Bronchial epithelial cell (primary cell): ENCODE measurements at regions not wholly inside any gene's neighbourhood (a gene's known extent, or its start where the extent isn't known, plus 50 kb on each side); places are given as distances from the start of the nearest gene placed in this dataset.

Experiments
- DNase-seq: peaks from one replicate; pipeline ENCODE4 v3.0.0-alpha.2; 2010; ENCODE audit warnings: low read depth
- FAIRE-seq: peaks from 2 replicates; lab custom pipeline; 2011; peaks lifted over from hg19 to GRCh38; lab: Jason Lieb, UNC
- H3K27me3 ChIP-seq: 2 replicates; pipeline ENCODE4 v1.5.1; 2011; ENCODE audit warnings: low read length; ENCODE audit not compliant: control insufficient read depth, insufficient read depth
- H3K36me3 ChIP-seq: 2 replicates; pipeline ENCODE4 v1.5.1; 2011; ENCODE audit warnings: low read length; ENCODE audit not compliant: control insufficient read depth, insufficient read depth
- H3K4me3 ChIP-seq: 2 replicates; pipeline ENCODE4 v1.5.1; 2011; ENCODE audit warnings: mild to moderate bottlenecking, low read depth, low read length, control low read depth
- TF ChIP-seq, protein P1 (sequence below): IDR thresholded peaks from 2 replicates; pipeline ENCODE4 v1.5.1; 2011; ENCODE audit warnings: mild to moderate bottlenecking, moderate library complexity, low read length, control low read depth, inconsistent platforms; ENCODE audit not compliant: insufficient read depth, severe bottlenecking

DNA sequence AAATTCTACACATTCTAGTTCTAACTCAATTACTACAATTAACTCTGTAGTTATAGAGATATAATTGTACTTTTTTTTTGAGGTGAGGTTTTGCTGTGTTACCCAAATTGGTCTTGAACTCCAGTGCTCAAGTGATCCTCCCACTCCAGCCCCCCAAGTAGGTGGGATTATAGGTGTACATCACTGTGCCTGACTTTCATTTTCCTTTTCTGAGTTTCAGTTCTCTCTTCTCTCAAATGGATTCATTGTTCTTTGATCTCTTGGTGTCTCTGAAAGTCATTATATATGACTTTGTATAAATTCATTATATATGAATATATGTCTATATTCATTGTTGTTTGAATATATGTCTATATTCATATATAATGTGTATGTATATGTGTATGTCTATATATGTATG lies 74.0 kb upstream of the GALNT2 start:
- no peak for DNase-seq
- no peaks in the 10 kb centered on the region for H3K36me3 ChIP-seq
- no peak overlapping the region for H3K4me3 ChIP-seq
- no peak for FAIRE-seq
- TF ChIP-seq, protein P1, sequence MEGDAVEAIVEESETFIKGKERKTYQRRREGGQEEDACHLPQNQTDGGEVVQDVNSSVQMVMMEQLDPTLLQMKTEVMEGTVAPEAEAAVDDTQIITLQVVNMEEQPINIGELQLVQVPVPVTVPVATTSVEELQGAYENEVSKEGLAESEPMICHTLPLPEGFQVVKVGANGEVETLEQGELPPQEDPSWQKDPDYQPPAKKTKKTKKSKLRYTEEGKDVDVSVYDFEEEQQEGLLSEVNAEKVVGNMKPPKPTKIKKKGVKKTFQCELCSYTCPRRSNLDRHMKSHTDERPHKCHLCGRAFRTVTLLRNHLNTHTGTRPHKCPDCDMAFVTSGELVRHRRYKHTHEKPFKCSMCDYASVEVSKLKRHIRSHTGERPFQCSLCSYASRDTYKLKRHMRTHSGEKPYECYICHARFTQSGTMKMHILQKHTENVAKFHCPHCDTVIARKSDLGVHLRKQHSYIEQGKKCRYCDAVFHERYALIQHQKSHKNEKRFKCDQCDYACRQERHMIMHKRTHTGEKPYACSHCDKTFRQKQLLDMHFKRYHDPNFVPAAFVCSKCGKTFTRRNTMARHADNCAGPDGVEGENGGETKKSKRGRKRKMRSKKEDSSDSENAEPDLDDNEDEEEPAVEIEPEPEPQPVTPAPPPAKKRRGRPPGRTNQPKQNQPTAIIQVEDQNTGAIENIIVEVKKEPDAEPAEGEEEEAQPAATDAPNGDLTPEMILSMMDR: no peak
- H3K27me3 ChIP-seq: peaks cover 2% of the 10 kb centered on the region

DNA sequence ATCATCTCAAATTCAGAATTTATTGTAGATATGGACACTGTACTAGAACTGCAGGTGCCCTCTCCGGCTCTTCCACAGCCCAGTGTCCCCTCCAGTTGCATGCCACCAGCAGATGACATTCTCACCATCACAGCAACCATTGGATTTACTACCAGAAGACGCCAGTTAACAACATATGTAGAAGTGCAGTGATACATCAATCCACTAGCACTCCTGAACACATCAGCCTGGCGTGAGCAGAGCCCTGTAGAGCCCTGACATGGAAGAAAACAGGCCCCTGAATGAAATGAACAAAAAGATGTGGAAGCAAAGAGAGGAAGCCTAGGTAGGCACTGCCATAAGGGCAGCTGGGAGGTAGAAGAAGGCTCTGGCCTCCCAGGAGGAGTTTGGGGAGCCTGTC lies 73.1 kb upstream of the GALNT2 start:
- TF ChIP-seq, protein P1: no peak
- H3K4me3 ChIP-seq: no peak overlapping the region
- FAIRE-seq: no peak
- no peak for DNase-seq
- H3K27me3 ChIP-seq: peaks cover 2% of the 10 kb centered on the region
- no peaks in the 10 kb centered on the region for H3K36me3 ChIP-seq

DNA sequence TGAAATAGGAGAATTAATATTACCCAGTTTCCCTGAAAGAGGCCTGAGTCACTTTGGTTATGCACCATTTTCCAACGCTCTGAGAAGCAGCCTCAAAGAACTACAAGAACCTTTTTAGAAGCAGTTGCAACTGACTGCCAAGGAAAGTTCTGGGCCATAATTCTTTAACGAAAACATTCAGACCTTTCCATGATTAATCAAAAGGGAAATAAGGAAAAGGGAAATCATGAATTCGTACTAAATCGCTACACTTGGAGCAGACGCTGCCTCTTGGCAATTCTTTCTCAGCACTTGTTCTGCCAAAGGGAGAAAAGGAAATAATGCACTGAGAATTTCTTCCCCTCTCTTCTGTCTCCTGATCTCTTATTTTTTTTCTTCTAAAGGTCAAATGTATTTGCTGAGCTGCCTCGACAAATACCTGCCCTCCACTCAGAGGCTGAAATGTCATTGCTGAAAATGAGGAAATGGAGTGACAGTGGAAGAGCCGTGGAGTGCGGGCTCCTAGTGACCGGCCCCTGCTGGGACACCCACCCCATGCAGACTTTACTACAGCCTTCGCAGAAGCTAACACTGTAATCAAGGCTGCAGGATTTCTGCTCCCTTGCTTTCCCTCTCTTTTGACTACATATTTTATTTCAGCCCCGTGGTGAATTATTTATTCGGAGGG lies 67.9 kb upstream of the GALNT2 start:
- no peak overlapping the region for H3K4me3 ChIP-seq
- TF ChIP-seq, protein P1: no peak
- FAIRE-seq (no peak), DNase-seq (no peak)
- H3K27me3 ChIP-seq: peaks cover 2% of the 10 kb centered on the region
- H3K36me3 ChIP-seq: no peaks in the 10 kb centered on the region

DNA sequence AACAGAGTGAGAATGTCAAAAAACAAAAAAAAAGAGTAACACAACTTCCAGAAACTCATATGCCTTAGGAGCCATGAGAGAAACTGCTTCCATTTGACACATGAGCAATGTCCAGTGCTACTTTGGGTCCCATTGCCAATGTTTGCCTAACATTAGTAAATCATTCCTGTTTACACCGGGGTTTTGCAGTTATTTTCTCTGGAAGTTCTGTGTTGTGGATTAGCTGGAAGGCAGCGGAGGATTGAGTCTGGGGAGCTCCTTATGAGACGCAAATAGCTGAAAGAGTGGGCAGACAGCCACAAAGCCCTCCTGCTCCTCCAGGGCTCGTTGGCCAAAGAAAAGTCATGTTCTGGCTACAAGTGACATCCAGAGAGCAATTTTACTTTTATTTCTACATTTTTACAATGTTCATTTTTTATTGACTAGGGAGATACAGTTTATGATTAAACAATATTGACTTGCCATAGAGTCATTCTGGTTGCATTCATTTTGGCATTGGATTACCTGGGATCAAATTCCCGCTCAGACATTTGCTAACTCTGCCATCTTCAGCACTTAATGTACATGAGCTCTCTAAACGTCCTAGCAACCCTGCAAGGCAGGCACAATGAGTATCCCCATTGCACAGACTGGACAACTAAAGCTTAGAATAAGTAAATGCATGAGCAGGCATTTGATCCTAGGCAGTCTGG lies 66.4 kb upstream of the GALNT2 start:
- FAIRE-seq (no peak), DNase-seq (no peak)
- no peaks in the 10 kb centered on the region for H3K36me3 ChIP-seq
- peaks cover 2% of the 10 kb centered on the region for H3K27me3 ChIP-seq
- no peak overlapping the region for H3K4me3 ChIP-seq
- TF ChIP-seq, protein P1: no peak

DNA sequence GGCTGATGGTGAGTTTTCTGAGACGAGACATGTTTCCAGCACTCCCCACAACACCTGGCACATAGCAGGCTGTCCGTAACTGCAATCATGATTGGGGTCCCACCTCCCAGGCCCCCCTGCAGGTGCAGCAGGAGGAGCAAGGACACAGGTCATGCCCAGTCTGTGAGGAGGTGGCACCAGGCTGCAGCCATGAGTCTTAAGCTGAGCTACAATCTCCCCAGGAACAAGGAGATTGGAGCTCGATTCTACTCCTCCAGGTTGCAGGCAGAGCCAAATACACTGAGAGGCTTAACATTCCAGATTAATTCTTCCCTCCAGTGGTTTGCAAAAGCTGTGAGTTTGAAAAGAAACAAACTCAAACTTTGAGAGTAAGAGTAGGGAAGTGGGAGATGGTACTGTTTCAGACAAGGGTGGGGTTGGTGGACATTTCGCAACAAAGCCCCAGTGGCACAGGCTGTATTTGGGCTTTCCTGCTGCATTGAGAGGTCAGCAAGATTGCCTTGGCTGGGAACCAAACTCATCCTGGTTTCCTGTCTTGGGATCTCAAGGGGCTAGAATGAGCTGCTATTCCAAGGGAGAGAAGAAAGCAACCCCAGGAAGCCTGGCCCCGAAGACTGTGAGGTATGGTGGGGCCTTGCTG lies 64.8 kb upstream of the GALNT2 start:
- H3K36me3 ChIP-seq: no peaks in the 10 kb centered on the region
- FAIRE-seq: no peak

More for the DNA sequence above, 64.8 kb upstream of the GALNT2 start:
- Histone ChIP-seq H3K27me3 (peaks cover 2% of the 10 kb centered on the region), H3K4me3 (no peak overlapping the region)
- no peak for DNase-seq
- TF ChIP-seq, protein P1: no peak
